ENCODE measurements at regions not wholly inside any gene's neighbourhood (a gene's known extent, or its start where the extent isn't known, plus 50 kb on each side); places are given as distances from the start of the nearest gene placed in this dataset.

DNA sequence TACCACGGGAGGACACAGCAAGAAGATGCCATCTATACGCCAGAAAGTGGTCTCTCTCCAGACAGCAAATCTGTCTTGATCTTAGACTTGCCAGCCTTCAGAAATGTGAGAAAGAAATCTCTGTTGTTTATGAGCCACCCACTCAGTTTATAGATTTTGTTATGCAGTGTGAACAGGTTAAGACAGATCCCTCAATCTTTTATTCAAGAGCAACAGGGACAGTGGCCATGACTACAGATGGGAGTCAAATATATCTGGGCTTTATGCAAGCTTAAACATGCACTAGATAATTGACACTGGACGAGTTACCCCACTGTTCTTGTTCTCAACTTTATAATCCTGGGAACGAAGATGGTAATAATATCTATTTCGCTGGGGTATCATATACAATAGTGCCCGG is 288.7 kb downstream of the RPAP3 start:
- no peak overlapping the region for H3K4me3 ChIP-seq
- H3K9ac ChIP-seq, result no peak overlapping the region
- H3K4me2 ChIP-seq (ENCODE audit: unreplicated experiment), result no peak overlapping the region
- H3K4me1 ChIP-seq (ENCODE audit: insufficient read depth), result peaks cover 17% of the 10 kb centered on the region
- H4K20me1 ChIP-seq (ENCODE audit: insufficient read depth), result no peaks in the 10 kb centered on the region
- TF ChIP-seq EZH2 (IDR thresholded peaks at IDR 0.05; ENCODE audit: insufficient read depth, poor library complexity, severe bottlenecking), result no peak
- no peak for TF ChIP-seq EZH2phosphoT487 (IDR thresholded peaks at IDR 0.05; ENCODE audit: insufficient read depth, low read depth)
- H3K27ac ChIP-seq, result no peak overlapping the region
- H3K9me3 ChIP-seq (ENCODE audit: low read depth), result no peaks in the 10 kb centered on the region
- H3K36me3 ChIP-seq (ENCODE audit: low read depth), result no peaks in the 10 kb centered on the region
- H3K9me2 ChIP-seq (ENCODE audit: insufficient read depth), result no peaks in the 10 kb centered on the region
- WGBS, 2 experiments (ENCODE audit: low coverage in 1 of 2, low lambda C conversion rate in 2 of 2, missing lambda C conversion rate in 2 of 2), result 77 to 80% methylated on average over 6 of the region's 6 CpGs
- no peak overlapping the region for H2AFZ ChIP-seq
- in situ Hi-C loops (cut with MboI), result no loop called here
- no peaks in the 10 kb centered on the region for H3K79me2 ChIP-seq (ENCODE audit: insufficient read depth)
- peaks cover under 1% of the 10 kb centered on the region; the same call in 1 of the 2 replicates for H3F3A ChIP-seq (ENCODE audit: insufficient read depth)
- H3K27me3 ChIP-seq (replicated peaks; ENCODE audit: insufficient read depth), result no peaks in the 10 kb centered on the region
- DNase-seq, result no peak

DNA sequence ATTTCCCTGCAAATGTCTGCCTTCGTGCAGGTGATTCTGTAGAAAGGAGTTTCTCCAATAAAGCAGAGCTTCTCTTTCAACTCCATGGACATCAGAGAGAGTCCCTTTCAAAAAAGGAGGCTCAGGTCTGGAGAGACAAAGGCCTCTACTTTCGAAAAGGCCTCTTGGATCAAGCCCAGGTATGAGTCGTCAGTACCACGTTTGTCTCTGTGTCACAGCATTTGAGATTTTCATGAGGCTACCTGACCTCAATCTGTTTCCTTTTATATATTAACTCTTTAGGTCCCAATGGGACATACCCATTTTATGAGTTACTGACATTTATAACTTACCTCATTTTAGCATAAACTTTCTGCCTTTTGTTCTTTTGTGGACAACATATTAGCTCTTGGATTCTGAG is 290.8 kb downstream of the RPAP3 start:
- Histone ChIP-seq H3F3A (ENCODE audit: insufficient read depth) (no peaks in the 10 kb centered on the region), H3K27ac (no peak overlapping the region), H3K79me2 (ENCODE audit: insufficient read depth) (no peaks in the 10 kb centered on the region), H3K4me2 (ENCODE audit: unreplicated experiment) (no peak overlapping the region), H3K4me3 (no peak overlapping the region), H4K20me1 (ENCODE audit: insufficient read depth) (no peaks in the 10 kb centered on the region), H3K4me1 (ENCODE audit: insufficient read depth) (peaks cover 16% of the 10 kb centered on the region), H3K9me3 (ENCODE audit: low read depth) (no peaks in the 10 kb centered on the region), H3K9me2 (ENCODE audit: insufficient read depth) (no peaks in the 10 kb centered on the region), H2AFZ (no peak overlapping the region), H3K9ac (no peak overlapping the region), H3K36me3 (ENCODE audit: low read depth) (no peaks in the 10 kb centered on the region), H3K27me3 (replicated peaks; ENCODE audit: insufficient read depth) (no peaks in the 10 kb centered on the region)
- in situ Hi-C loops (cut with MboI), result no loop called here
- peak; percentile 28 for DNase-seq
- WGBS, 2 experiments (ENCODE audit: low coverage in 1 of 2, low lambda C conversion rate in 2 of 2, missing lambda C conversion rate in 2 of 2), result 49 to 60% methylated on average over 4 of the region's 4 CpGs
- TF ChIP-seq EZH2phosphoT487 (IDR thresholded peaks at IDR 0.05; ENCODE audit: insufficient read depth, low read depth) (no peak), EZH2 (IDR thresholded peaks at IDR 0.05; ENCODE audit: insufficient read depth, poor library complexity, severe bottlenecking) (no peak)

DNA sequence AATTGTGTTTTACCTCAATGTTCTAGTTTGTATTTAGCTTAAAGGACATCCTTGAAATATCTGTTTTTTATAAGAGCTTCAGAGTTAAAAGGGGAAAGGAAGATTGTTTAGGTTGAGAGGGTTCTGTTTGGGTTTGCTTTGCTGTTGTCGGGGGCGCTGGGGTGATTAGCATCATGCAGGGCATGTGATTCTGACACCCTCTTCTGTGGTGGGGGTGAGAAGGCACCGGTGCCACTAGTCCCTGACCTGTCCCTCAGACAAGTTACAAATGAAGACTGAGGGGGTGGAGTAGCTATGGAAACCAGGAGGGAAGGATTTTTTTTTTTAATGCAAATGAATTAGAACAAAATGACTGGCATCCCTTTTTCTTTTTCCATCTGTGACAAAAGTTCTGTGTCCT is 291.3 kb downstream of the RPAP3 start:
- Histone ChIP-seq H3K36me3 (ENCODE audit: low read depth) (no peaks in the 10 kb centered on the region), H3K4me2 (ENCODE audit: unreplicated experiment) (no peak overlapping the region), H3K4me3 (no peak overlapping the region), H3F3A (ENCODE audit: insufficient read depth) (no peaks in the 10 kb centered on the region), H3K4me1 (ENCODE audit: insufficient read depth) (peaks cover 12% of the 10 kb centered on the region), H3K27me3 (replicated peaks; ENCODE audit: insufficient read depth) (no peaks in the 10 kb centered on the region), H3K27ac (no peak overlapping the region), H3K9me3 (ENCODE audit: low read depth) (no peaks in the 10 kb centered on the region), H2AFZ (no peak overlapping the region), H3K79me2 (ENCODE audit: insufficient read depth) (no peaks in the 10 kb centered on the region), H3K9ac (no peak overlapping the region), H3K9me2 (ENCODE audit: insufficient read depth) (no peaks in the 10 kb centered on the region), H4K20me1 (ENCODE audit: insufficient read depth) (no peaks in the 10 kb centered on the region)
- in situ Hi-C loops (cut with MboI), result no loop called here
- no peak for DNase-seq
- 91 to 94% methylated on average over 3 of the region's 3 CpGs for WGBS, 2 experiments (ENCODE audit: low coverage in 1 of 2, low lambda C conversion rate in 2 of 2, missing lambda C conversion rate in 2 of 2)
- TF ChIP-seq EZH2 (IDR thresholded peaks at IDR 0.05; ENCODE audit: insufficient read depth, poor library complexity, severe bottlenecking), result no peak
- no peak for TF ChIP-seq EZH2phosphoT487 (IDR thresholded peaks at IDR 0.05; ENCODE audit: insufficient read depth, low read depth)

DNA sequence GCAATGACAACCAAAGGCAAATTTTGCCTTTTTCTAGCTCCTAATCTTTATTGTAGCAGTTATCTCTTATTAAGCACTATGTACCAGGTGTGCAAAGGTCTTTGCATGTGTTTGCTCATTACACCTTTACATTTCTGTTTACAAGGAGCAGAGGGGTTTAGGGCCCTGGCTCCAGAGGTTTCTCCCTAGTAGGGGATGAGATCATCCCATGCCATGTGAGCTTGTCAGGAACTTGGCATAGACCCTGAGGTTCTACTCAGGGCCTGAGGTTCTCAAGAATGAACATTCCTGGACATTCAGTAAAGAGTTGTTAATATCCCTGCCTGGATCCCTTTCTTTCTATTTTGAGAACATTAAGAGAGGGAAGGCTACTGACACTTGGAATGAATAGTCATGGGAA is 292.0 kb downstream of the RPAP3 start:
- H3K9me2 ChIP-seq (ENCODE audit: insufficient read depth), result no peaks in the 10 kb centered on the region
- no peak overlapping the region for H3K27ac ChIP-seq
- H3K79me2 ChIP-seq (ENCODE audit: insufficient read depth), result no peaks in the 10 kb centered on the region
- peak overlapping the region; percentile 35 for H3K4me2 ChIP-seq (ENCODE audit: unreplicated experiment)
- TF ChIP-seq EZH2 (IDR thresholded peaks at IDR 0.05; ENCODE audit: insufficient read depth, poor library complexity, severe bottlenecking), result no peak
- no peak for TF ChIP-seq EZH2phosphoT487 (IDR thresholded peaks at IDR 0.05; ENCODE audit: insufficient read depth, low read depth)
- no peaks in the 10 kb centered on the region for H3F3A ChIP-seq (ENCODE audit: insufficient read depth)
- in situ Hi-C loops (cut with MboI), result no loop called here
- H4K20me1 ChIP-seq (ENCODE audit: insufficient read depth), result no peaks in the 10 kb centered on the region
- no peaks in the 10 kb centered on the region for H3K27me3 ChIP-seq (replicated peaks; ENCODE audit: insufficient read depth)
- H3K9me3 ChIP-seq (ENCODE audit: low read depth), result no peaks in the 10 kb centered on the region
- no peaks in the 10 kb centered on the region for H3K36me3 ChIP-seq (ENCODE audit: low read depth)
- H3K9ac ChIP-seq, result no peak overlapping the region
- H2AFZ ChIP-seq, result no peak overlapping the region
- H3K4me3 ChIP-seq, result no peak overlapping the region
- DNase-seq, result peak; percentile 76
- 0 out of 2 replicates have a peak, but pooled peaks cover 6% of the 10 kb centered on the region for H3K4me1 ChIP-seq (ENCODE audit: insufficient read depth)

DNA sequence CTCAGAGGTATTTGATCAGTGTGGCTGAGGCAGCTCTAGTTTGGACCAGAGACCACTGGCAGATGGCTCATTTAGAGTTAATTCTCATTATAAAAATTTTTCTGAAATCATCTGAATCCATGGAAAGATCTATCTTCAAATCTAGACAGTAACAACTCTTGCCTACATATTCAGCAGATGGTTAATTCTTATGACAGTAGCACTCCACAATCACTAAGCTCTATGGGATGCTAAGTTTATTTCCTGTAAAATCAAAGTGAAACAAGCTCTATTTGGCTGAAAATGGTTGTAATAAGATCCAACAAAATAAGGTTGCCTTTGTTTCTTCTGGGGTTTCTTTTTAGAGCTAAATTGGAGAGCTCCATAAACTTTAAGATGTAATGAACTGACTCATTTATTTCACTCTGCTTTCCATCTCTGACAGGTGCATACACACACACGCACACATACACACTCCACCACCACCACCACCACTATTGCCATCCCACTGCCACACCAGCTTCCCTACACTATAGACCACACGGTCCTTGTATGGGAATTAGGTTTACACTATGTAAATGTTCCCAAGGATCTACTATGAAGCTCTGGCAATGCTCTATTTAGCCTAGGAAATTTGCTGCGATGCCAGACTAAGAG is 293.1 kb downstream of the RPAP3 start:
- no peaks in the 10 kb centered on the region for H3K27me3 ChIP-seq (replicated peaks; ENCODE audit: insufficient read depth)
- 0 out of 2 replicates have a peak, but pooled peaks cover 6% of the 10 kb centered on the region for H3K4me1 ChIP-seq (ENCODE audit: insufficient read depth)
- no peak overlapping the region for H2AFZ ChIP-seq
- no peaks in the 10 kb centered on the region for H4K20me1 ChIP-seq (ENCODE audit: insufficient read depth)
- no peaks in the 10 kb centered on the region for H3K9me2 ChIP-seq (ENCODE audit: insufficient read depth)
- DNase-seq, result no peak
- H3K79me2 ChIP-seq (ENCODE audit: insufficient read depth), result no peaks in the 10 kb centered on the region
- H3K4me3 ChIP-seq, result no peak overlapping the region
- H3K4me2 ChIP-seq (ENCODE audit: unreplicated experiment), result no peak overlapping the region
- no peaks in the 10 kb centered on the region for H3K36me3 ChIP-seq (ENCODE audit: low read depth)
- H3K9ac ChIP-seq, result no peak overlapping the region
- WGBS, 2 experiments (ENCODE audit: low coverage in 1 of 2, low lambda C conversion rate in 2 of 2, missing lambda C conversion rate in 2 of 2), result 80 to 83% methylated on average over 3 of the region's 3 CpGs
- no peak for TF ChIP-seq EZH2phosphoT487 (IDR thresholded peaks at IDR 0.05; ENCODE audit: insufficient read depth, low read depth)
- H3K27ac ChIP-seq, result no peak overlapping the region
- H3F3A ChIP-seq (ENCODE audit: insufficient read depth), result no peaks in the 10 kb centered on the region
- in situ Hi-C loops (cut with MboI), result no loop called here
- H3K9me3 ChIP-seq (ENCODE audit: low read depth), result no peaks in the 10 kb centered on the region
